IPS DF 4.7 (cell line): ENCODE measurements at regions not wholly inside any gene's neighbourhood (a gene's known extent, or its start where the extent isn't known, plus 50 kb on each side); places are given as distances from the start of the nearest gene placed in this dataset.
"Not testable (repeated sequence)": the region's sequence is repeated elsewhere in the genome, so short reads cannot be mapped to it uniquely, and the experiment has no call there.

ENCODE experiments used
- DNase-seq: peaks from one replicate; pipeline ENCODE4 v3.0.0-alpha.2; 2013; ENCODE audit warnings: low spot score; ENCODE audit errors: extremely low read depth

DNA sequence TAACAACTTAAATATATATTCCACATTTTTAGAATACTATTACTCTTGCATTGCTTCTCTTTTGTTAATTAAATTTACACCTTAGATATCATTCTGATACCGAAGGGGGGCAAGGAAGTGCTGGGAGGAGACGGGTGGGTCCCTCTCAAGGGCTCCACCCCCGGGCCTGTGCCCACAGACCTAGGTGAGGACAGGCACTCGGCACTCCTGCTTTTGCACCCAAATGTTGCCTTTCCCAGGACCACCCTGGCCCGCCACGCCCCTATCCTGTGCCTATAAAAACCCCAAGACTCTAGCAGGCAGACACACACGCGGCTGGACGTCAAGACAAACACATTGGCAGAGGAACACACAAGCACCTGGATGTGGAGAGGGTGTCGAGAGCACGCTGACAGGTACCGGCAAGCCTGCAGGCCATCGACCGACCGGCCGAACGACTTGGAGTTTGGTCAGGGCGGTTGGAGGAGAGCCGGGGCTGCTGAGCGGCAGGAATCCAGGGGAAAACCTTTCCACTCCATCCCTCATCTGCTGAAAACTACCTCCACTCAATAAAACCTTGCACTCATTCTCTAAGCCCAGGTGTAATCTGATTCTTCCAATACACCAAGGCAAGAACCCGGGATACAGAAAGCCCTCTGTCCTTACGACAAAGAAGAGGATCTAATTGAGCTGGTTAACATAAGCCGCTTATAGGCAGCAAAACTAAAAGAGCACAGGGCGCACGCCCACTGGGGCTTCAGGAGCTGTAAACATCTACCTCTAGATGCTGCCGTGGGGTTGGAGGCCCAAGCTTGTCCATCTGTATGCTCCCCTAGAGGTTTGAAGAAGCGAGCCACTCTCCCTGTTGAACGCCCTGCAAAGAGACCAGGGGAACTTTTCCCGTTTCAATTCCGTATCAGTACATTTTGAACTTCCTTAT lies 197.4 kb upstream of the PRSS16 start:
- DNase-seq: no peak

DNA sequence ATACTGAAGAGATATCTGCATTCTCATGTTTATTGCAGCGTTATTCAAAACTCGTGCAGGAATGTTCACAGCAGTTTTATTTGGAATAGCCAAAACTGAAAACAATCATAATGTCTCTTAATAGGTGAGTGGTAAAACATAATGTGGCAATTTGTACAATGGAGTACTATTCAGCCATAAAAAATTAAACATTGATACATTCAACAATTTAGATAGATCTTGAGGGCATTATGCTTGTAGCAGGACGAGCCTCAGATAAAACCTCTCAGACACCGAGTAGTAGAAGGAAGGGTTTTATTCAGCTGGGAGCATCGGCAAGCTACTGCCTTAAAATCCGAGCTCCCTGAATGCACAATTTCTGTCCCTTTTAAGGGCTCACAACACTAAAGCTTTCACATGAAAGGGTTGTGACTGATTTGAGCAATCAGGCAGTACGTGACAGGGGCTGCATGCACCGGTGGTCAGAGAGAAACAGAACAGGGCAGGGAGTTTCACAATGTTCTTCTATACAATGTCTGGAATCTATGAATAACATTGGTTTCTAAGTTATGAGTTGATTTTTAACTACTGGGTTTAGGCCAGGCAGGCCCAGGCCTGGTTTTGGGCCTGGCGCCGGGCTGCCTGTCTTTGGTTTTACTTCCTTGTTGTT lies 195.3 kb upstream of the PRSS16 start:
- DNase-seq: not testable (repeated sequence)

DNA sequence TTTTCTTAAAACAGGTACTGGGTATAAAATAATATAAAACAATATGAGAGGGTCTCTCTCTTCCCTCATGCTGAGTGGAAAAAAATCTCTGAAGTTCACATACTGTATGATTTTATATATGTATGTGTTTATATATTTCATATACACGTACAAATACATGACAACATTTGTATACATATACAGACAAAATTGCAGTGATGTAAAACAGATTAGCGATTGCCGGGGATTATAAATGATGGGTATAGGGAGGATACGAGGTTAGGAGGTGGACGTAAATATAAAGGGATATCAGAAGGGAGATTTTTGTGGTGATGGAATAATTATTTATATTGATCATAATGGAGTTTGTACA lies 194.8 kb upstream of the PRSS16 start:
- DNase-seq: no peak

GRCh38 chr6:27053738-27054137 lies 193.8 kb upstream of the PRSS16 start:
- DNase-seq: no peak

- no peak for DNase-seq
Measured at GRCh38 chr6:27056615-27057014, 190.9 kb upstream of the PRSS16 start.

DNA sequence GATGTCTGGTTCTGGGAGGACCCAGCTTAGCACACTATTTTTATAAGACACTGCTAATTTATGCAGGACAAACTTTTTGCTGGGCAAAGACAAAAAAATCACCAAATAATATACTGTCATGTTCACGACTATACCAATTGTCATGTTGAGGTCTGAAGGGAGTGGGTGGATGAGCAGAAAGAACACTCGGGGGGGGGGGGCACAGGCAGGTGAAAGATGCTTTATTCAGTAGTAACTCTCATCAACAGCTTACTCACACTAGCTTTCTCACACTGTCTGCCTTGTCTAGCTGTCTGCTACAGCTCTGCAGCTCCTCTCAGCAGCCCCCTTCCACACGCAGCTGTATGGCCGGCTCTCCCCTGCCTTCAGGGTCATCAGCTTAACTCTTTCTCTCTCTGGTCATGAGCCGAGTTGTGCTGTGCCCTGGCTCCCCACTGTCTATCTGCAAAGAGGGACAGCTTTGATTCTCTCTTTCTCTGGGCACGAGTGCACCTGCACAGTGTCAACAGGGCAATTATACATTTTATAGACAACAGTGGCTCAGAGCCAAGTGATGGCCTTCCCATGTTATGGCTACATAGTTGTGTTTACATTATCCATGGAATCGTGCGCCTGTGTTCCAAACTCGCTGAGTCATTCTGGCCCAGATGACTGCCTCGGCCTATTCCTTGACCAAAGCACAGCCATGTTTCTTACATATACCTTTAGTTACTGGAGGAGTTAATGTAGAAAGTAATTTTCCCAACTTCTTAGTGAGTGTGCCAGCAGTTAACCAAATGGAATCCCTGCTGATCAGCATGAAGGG lies 187.7 kb upstream of the PRSS16 start:
- no peak for DNase-seq

- DNase-seq: no peak
Measured at GRCh38 chr6:27061235-27061993, 186.1 kb upstream of the PRSS16 start.

DNA sequence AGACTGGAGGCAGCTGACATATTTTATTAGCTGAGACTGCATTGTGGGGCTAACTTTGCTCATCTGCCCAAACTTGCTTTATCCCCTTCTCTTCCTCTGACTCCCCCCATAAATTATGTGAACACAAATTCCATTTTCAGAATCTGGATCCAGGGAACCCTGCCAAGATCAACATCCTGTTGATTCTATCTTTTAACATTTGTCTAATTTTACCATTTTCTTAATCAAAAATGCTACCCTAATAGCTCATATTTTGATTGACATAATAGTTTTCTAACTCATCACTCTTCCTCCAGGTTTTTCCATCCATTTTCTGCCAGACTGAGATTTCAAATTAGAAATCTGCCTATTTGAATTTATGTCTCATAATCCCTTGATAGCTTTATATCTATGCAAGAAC lies 184.7 kb upstream of the PRSS16 start:
- no peak for DNase-seq

- no peak for DNase-seq
Measured at GRCh38 chr6:27065183-27065582, 182.3 kb upstream of the PRSS16 start.

DNA sequence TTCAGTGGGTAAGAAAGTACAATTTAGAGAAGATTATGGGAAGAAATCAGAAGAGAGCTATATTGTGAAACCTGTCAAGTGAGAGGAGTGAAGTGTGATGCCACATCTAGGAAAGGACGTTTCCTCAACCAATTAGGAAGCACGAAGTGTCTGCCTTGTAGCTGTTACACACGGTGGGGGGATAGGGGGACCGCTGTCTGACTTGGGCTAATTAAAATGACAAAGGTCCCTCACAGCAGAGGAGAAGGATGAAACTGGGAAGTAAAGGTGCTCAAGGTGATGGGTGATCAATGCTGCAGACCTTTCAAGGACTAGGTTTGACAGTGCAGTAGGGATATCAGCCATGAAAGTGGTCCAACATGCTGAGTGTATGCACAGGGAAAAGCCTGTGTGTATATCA lies 181.1 kb upstream of the PRSS16 start:
- DNase-seq: peak; percentile 11

GRCh38 chr6:27066802-27067201 lies 180.7 kb upstream of the PRSS16 start:
- DNase-seq: no peak

GRCh38 chr6:27073441-27073840 lies 174.1 kb upstream of the PRSS16 start:
- no peak for DNase-seq

- DNase-seq: no peak
Measured at GRCh38 chr6:27076116-27076515, 171.4 kb upstream of the PRSS16 start.

DNA sequence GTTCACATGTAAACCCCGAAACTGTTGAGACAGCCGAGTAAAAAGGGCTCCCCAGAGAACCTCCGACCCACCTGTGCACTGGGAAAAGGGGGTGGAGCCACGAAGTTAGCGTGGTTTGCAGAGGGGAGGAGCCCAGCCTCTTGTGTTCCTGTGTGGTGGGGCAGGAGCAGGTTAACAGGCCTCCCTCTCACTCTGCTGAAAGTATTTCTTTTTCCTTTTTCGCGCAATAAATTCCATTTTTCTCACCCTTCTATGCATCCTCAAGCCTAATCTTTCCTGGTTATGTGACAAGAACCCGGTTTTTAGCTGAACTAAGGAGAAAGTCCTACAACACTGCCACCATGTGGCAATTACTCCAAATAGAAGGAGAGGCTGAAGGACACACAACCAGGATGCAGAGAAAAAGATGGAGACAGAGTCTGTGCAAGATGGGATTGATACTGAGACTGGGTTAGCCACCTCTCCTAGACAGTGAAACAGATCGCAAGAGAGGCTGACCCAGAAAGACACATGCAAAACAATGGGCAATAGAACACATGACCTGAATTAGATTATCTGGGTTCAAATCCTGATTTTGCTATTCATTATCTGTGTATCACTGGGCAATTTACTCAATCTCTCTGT lies 168.7 kb upstream of the PRSS16 start:
- DNase-seq: no peak

DNA sequence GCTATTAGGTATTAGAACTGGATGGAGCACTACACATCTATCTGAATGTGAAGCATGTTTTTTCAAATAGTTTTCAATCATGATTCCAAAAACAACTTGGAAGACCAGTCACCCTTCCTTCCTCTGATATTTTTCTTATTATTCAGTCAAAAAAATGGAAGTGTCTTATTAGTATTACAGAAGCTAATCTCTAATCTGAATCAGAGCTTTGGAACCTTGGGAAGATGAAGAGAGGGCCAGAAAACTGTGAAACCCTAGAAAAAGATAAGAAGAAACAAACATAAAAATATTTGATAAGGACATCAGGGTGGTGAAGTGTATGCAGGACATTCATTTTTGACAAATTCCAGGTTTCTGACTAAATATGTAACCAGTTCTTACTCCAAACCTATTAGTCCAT lies 166.3 kb upstream of the PRSS16 start:
- DNase-seq: no peak

DNA sequence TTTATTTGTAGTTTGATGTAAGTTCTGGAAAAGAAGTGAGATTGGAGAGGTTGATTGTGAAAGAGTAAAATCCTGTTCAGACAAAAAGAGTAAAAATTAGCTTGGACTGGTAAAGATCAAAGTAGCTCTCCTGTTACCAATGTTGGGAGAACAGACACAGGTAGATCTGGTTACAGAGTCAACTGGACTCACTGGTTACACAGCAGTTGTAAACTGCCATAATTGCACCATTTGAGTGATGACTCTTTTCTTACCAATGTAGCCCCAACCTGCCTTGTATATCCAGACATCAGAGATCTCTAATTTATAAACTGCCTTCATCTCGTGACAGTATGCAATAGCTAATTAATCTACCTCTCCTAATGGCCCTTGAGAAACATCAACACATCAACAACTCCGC lies 165.6 kb upstream of the PRSS16 start:
- no peak for DNase-seq

DNA sequence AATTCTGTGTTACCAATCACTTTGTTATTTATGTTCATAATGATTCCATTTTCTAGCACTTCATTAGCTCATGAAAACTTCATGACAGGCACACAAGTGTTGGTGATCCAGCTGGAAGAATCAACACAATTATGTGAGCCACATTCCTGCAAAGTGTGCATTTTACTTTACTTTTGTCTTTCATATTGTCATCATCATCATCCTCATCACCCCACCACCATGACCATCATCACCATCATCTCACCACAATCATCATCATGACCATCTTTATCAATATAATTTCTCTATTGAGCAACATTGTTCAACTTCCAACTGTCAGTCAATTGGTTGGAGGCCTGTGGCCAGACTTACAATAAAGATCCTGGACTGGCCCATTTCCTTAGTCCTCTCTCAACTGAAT lies 159.4 kb upstream of the PRSS16 start:
- DNase-seq: no peak

GRCh38 chr6:27091661-27092315 lies 155.7 kb upstream of the PRSS16 start:
- no peak for DNase-seq

DNA sequence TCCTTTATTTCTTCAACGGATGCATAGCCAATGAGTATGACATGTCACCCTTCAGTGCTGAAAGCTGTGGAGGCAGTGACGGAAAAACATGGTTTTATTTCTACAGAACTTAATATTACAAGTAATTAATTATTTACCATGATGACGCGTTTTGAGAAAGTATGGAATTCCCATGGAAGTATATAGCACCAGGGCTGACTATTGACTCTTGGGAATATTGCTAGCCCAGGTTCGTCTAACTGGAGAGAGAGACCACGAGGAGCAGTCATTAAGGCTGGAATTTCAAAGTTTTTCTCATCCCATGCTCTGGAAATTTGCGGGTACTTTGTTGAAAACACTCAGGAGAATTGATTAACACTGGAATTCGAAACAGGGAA lies 155.2 kb upstream of the PRSS16 start:
- no peak for DNase-seq

DNA sequence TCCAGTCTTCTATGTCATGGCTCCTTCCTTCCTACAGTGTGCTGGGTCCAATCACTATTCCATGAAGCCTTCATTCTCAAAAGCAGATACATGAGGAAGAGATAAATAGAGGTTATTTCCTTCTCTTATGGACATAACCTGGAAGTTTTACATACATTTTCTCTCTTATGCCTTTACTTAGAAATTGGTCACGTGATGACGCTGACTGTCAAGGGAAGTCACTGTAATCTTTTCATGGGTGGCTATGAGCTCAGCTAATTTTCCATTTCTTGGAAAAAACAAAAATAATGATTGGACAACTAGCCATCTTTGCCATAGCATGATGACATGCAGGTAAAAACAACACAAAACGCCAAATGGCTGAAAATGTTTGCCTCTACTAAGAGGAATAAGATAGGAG lies 151.6 kb upstream of the PRSS16 start:
- DNase-seq: no peak
